Sigmoid colon (tissue), 4 donors: ENCODE measurements at regions not wholly inside any gene's neighbourhood (a gene's known extent, or its start where the extent isn't known, plus 50 kb on each side); places are given as distances from the start of the nearest gene placed in this dataset.

Experiments
- POLR2A ChIP-seq, 2 donors: fragments of 450-650 bp; IDR thresholded peaks; one replicate each; pipeline ENCODE4 v1.6.1; 2016; ENCODE audit warnings: antibody characterized with exemption in 2 of 2, mild to moderate bottlenecking in 2 of 2, moderate library complexity in 2 of 2
- POLR2AphosphoS5 ChIP-seq, 4 donors: sonication (generic); formaldehyde crosslinking; IDR thresholded peaks; one replicate each; pipeline ENCODE4 v1.6.1; 2017; ENCODE audit warnings: antibody characterized with exemption in 4 of 4
- TF ChIP-seq, protein P1 (sequence below), 4 experiments: fragments of 450-650 bp in 3 of 4; fragments of 200-600 bp in 1 of 4; IDR thresholded peaks; one replicate each; pipeline ENCODE4 v1.5.1; 2016 to 2019; ENCODE audit warnings: antibody characterized with exemption in 4 of 4, mild to moderate bottlenecking in 3 of 4, moderate library complexity in 2 of 4

DNA sequence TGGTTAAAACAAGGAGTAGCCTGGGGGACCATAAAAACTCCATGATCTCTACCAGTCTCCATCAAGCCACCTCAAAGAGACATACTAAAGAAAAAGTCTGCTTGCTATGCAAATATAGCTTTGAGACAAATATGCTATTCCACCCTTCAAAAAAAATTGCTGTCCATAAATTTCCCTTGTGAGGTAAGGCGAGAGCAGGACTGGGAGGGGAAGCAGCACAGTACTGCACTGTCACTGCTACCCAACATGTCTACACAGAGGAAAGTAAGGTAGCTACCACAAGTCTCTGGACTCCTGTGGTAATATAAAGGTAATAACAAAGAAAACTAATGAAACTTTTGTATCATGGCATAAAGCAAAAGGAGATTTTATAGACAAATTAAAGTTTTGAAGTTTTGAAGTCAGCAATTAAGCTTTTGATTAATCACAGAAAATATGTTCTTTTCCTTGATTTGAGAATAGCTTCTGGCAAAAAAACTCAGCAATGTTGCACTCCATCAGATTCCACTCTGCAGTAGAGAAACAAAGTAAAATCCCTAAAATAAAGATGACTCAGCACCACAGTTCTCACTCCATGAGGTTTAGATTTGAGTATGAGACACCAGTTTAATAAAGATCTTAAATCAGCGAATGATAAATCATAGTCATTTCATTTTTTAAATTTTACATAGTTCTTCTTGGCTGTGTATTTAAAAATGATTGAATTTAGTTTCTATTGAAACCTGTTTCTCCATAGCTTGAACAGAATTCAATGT, 602.4 kb downstream of the COL12A1 start:
- no peak for TF ChIP-seq POLR2AphosphoS5 (IDR thresholded peaks at IDR 0.05)
- TF ChIP-seq, protein P1, sequence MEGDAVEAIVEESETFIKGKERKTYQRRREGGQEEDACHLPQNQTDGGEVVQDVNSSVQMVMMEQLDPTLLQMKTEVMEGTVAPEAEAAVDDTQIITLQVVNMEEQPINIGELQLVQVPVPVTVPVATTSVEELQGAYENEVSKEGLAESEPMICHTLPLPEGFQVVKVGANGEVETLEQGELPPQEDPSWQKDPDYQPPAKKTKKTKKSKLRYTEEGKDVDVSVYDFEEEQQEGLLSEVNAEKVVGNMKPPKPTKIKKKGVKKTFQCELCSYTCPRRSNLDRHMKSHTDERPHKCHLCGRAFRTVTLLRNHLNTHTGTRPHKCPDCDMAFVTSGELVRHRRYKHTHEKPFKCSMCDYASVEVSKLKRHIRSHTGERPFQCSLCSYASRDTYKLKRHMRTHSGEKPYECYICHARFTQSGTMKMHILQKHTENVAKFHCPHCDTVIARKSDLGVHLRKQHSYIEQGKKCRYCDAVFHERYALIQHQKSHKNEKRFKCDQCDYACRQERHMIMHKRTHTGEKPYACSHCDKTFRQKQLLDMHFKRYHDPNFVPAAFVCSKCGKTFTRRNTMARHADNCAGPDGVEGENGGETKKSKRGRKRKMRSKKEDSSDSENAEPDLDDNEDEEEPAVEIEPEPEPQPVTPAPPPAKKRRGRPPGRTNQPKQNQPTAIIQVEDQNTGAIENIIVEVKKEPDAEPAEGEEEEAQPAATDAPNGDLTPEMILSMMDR (IDR thresholded peaks at IDR 0.05) = no peak
- no peak for TF ChIP-seq POLR2A (IDR thresholded peaks at IDR 0.05)
